ENCODE measurements at regions not wholly inside any gene's neighbourhood (a gene's known extent, or its start where the extent isn't known, plus 50 kb on each side); places are given as distances from the start of the nearest gene placed in this dataset.

GRCh38 chr15:95134431-95135110 lies 903.2 kb downstream of the MCTP2 start:
- CTCF ChIA-PET (ENCODE audit: partially characterized antibody), result interaction anchor here (0.9 kb wide), 1 partner anchor 313 kb away, joined by 3 read pairs; no protein-coding TSS in a partner anchor
- POLR2A ChIA-PET (ENCODE audit: partially characterized antibody), result no interaction called here
- H2AFZ ChIP-seq (ENCODE audit: low read length), result no peak overlapping the region

More at GRCh38 chr15:95134431-95135110, 903.2 kb downstream of the MCTP2 start:
- Histone ChIP-seq H2BK15ac (ENCODE audit: low read length) (no peak overlapping the region), H3K14ac (ENCODE audit: insufficient read length) (no peak overlapping the region), H3K56ac (replicated peaks; ENCODE audit: insufficient read length, low read depth, low read length) (no peak overlapping the region), H4K20me1 (replicated peaks in 1 of 2; ENCODE audit: control insufficient read depth in 1 of 2, insufficient read depth in 2 of 2, low read length in 2 of 2) (no peaks in the 10 kb centered on the region), H3K23me2 (ENCODE audit: low read depth, low read length) (no peaks in the 10 kb centered on the region), H4K8ac (ENCODE audit: extremely low read depth, insufficient read depth, low read length) (no peak overlapping the region), H3K9me3 (ENCODE audit: insufficient read depth in 2 of 2, low read depth in 1 of 2, low read length in 1 of 2) (no peaks in the 10 kb centered on the region), H2BK5ac (ENCODE audit: low read depth, low read length) (no peak overlapping the region), H3K18ac (ENCODE audit: extremely low read depth, low read length) (no peak overlapping the region), H3K27me3 (replicated peaks in 1 of 4; ENCODE audit: control insufficient read depth in 3 of 4, extremely low read depth in 1 of 4, insufficient read depth in 3 of 4, low read length in 3 of 4) (no peaks in the 10 kb centered on the region), H4K91ac (replicated peaks; ENCODE audit: insufficient read length, low read length) (no peak overlapping the region), H3K4me1 (replicated peaks in 1 of 4; ENCODE audit: control insufficient read depth in 3 of 4, insufficient read depth in 4 of 4, low read length in 3 of 4) (peaks cover 0 to 3% (median 0%) of the 10 kb centered on the region in 4 experiments; a peak in 2 of 7 replicates), H3K23ac (ENCODE audit: insufficient read length) (no peak overlapping the region), H3K79me2 (ENCODE audit: control insufficient read depth in 1 of 2, insufficient read depth in 2 of 2, low read length in 2 of 2) (no peaks in the 10 kb centered on the region), H3K4me3 (ENCODE audit: extremely low read depth in 1 of 4, insufficient read depth in 2 of 4, low read depth in 3 of 4, low read length in 4 of 4) (no peak overlapping the region), H3K9ac (replicated peaks in 1 of 4; ENCODE audit: extremely low read depth in 1 of 4, low read depth in 3 of 4, low read length in 3 of 4) (no peak overlapping the region), H3K4ac (replicated peaks; ENCODE audit: insufficient read length, low read depth, low read length) (no peak overlapping the region), H4K5ac (ENCODE audit: insufficient read length, low read depth, low read length) (no peak overlapping the region), H2BK12ac (ENCODE audit: low read depth, low read length) (no peak overlapping the region), H2BK20ac (ENCODE audit: low read length) (no peak overlapping the region), H3K36me3 (ENCODE audit: control insufficient read depth in 2 of 4, insufficient read depth in 4 of 4, low read length in 3 of 4) (no peaks in the 10 kb centered on the region), H2BK120ac (replicated peaks; ENCODE audit: low read depth, low read length) (no peak overlapping the region), H3K79me1 (ENCODE audit: low read depth, low read length) (no peaks in the 10 kb centered on the region; the same call in 1 of the 2 replicates), H3K4me2 (ENCODE audit: insufficient read depth in 1 of 2, low read depth in 2 of 2, low read length in 2 of 2) (no peak overlapping the region), H3K27ac (ENCODE audit: low read depth, low read length) (no peak overlapping the region), H2AK5ac (ENCODE audit: low read depth, low read length) (no peak overlapping the region)
- TF ChIP-seq HDAC6 (IDR thresholded peaks at IDR 0.05; ENCODE audit: low read depth, low read length) (no peak), HDAC2 (IDR thresholded peaks at IDR 0.05; ENCODE audit: borderline replicate concordance in 1 of 2, low read depth in 2 of 2, low read length in 2 of 2) (no peak), MAX (IDR thresholded peaks at IDR 0.05) (no peak), BRCA1 (IDR thresholded peaks at IDR 0.05; ENCODE audit: low read depth, low read length) (no peak), JUND (IDR thresholded peaks at IDR 0.05; ENCODE audit: low read length) (no peak)
- WGBS, 2 experiments (ENCODE audit: extremely low coverage in 1 of 2, insufficient coverage in 1 of 2, insufficient read length in 1 of 2, insufficient replicate concordance in 2 of 2, low coverage in 1 of 2, low lambda C conversion rate in 2 of 2, missing lambda C conversion rate in 1 of 2), result 86% methylated on average over 4 of the region's 4 CpGs; no CpG with 5 or more reads in 1 of the 2 experiments
- FAIRE-seq (no peak), DNase-seq (ENCODE audit: low read depth in 1 of 2, low spot score in 2 of 2) (no peak)

Data from H1 (cell line).